ENCODE measurements at regions not wholly inside any gene's neighbourhood (a gene's known extent, or its start where the extent isn't known, plus 50 kb on each side); places are given as distances from the start of the nearest gene placed in this dataset.

DNA sequence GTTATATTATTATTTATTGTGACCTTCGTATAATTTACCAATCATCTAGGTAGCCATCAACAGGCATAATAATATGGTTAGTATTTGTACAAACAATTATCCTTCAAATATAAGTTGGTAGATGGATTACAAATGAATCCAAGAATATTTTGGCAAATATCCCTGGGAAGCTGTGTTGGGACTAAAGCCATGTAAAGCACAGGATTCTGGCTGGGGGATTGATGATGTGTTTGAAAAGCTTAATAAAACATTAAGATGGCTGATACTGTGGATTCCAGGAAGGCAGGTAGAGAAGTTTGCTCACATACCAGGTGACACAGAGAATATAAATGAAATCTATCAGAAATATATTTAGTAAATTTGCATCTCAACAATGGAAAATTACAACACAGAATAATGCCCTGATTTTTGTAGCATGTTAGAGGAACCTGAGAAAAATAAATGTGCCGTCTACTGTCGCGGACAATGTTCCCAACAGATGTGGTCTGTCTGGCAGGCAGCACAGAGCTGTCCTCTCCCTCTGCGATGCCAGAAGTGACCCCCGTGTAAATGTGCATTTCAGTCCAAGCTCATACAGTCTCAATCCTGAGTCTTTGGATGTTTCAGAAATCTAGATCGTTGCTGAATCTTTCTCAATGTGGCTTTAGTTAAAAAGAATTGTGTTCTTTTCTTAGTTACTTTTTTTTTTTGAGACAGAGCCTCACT, 125.0 kb downstream of the TEX36 start:
- H3K9me3 Mint-ChIP-seq: peaks cover 18% of the 10 kb centered on the region
- TF ChIP-seq, protein P1, sequence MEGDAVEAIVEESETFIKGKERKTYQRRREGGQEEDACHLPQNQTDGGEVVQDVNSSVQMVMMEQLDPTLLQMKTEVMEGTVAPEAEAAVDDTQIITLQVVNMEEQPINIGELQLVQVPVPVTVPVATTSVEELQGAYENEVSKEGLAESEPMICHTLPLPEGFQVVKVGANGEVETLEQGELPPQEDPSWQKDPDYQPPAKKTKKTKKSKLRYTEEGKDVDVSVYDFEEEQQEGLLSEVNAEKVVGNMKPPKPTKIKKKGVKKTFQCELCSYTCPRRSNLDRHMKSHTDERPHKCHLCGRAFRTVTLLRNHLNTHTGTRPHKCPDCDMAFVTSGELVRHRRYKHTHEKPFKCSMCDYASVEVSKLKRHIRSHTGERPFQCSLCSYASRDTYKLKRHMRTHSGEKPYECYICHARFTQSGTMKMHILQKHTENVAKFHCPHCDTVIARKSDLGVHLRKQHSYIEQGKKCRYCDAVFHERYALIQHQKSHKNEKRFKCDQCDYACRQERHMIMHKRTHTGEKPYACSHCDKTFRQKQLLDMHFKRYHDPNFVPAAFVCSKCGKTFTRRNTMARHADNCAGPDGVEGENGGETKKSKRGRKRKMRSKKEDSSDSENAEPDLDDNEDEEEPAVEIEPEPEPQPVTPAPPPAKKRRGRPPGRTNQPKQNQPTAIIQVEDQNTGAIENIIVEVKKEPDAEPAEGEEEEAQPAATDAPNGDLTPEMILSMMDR (IDR thresholded peaks at IDR 0.05; ENCODE audit: unreplicated experiment): no peak
- H3K27me3 Mint-ChIP-seq (ENCODE audit: low read depth): peaks cover 52% of the 10 kb centered on the region
- no peak overlapping the region for H3K4me3 Mint-ChIP-seq
- no peak for DNase-seq (ENCODE audit: low spot score in 2 of 2, unreplicated experiment in 2 of 2)
- no peaks in the 10 kb centered on the region for H3K36me3 Mint-ChIP-seq
- H3K27ac Mint-ChIP-seq: no peak overlapping the region
- peaks cover 22% of the 10 kb centered on the region for H3K4me1 Mint-ChIP-seq

DNA sequence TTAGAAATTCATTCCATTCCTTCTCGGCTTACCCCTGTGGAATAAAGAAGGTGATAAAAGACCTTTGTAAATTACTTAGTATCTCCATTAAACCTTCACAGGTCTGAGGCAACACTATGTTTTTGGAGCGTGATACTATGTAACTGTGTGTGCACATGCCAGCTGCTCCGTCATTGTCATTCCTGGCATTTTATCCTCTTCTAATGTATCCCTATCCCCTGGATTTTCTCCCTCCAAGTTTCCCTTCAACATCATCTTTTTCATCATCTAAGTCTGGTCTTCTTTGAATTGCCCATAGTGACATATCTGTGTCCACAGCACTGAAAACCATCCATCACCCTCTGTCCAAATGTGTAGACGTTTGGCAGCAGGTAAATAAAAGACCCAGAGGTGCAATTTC, 125.7 kb downstream of the TEX36 start:
- Mint-ChIP-seq H3K4me3 (no peak overlapping the region), H3K27me3 (ENCODE audit: low read depth) (peaks cover 52% of the 10 kb centered on the region), H3K27ac (no peak overlapping the region), H3K9me3 (peaks cover 22% of the 10 kb centered on the region), H3K36me3 (no peaks in the 10 kb centered on the region), H3K4me1 (peaks cover 22% of the 10 kb centered on the region)
- TF ChIP-seq, protein P1 (IDR thresholded peaks at IDR 0.05; ENCODE audit: unreplicated experiment): no peak
- DNase-seq (ENCODE audit: low spot score in 2 of 2, unreplicated experiment in 2 of 2): no peak

DNA sequence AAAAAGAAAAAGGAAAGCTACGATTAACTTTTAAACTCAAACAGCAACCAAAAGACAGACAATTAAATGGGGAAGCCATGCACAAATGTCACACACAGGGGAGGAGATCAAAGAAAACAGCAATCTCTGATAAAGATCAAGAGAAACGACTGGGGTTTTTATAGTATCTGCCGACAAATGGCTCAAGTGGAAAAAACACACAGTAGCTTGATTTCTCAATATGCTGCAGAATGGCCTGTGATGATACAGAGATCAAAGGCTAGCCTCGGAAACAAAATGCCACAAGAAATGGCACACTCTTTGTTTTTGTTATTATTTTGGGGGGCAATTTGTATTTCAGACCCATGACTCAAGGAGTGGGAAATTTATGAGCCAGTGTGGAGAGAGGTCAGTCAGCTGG, 126.1 kb downstream of the TEX36 start:
- H3K4me3 Mint-ChIP-seq: no peak overlapping the region
- peaks cover 22% of the 10 kb centered on the region for H3K4me1 Mint-ChIP-seq
- H3K9me3 Mint-ChIP-seq: peaks cover 19% of the 10 kb centered on the region
- H3K27ac Mint-ChIP-seq: no peak overlapping the region
- H3K27me3 Mint-ChIP-seq (ENCODE audit: low read depth): peaks cover 49% of the 10 kb centered on the region
- TF ChIP-seq, protein P1 (IDR thresholded peaks at IDR 0.05; ENCODE audit: unreplicated experiment): no peak
- DNase-seq (ENCODE audit: low spot score in 2 of 2, unreplicated experiment in 2 of 2): no peak
- no peaks in the 10 kb centered on the region for H3K36me3 Mint-ChIP-seq

DNA sequence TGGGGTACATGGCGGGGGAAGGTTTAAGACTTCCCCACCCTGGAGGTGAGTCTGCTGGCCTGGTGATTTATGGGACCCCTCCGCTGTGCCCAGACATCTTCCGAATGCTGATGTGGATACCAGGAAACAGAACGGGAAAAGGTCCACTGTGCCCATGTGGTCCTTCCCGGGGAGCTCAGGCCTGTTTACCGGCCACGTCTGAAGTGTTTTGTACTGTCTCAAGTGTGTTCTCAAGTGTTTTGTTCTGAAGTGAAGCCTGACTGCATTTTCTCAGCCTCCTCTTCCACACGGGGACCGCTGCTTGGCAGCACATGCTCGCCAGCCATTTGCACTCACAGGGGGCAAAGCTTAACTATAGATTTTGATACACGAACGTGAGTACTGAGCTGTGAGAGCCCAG, 127.2 kb downstream of the TEX36 start:
- peaks cover 22% of the 10 kb centered on the region for H3K4me1 Mint-ChIP-seq
- H3K4me3 Mint-ChIP-seq: no peak overlapping the region
- peaks cover 13% of the 10 kb centered on the region for H3K9me3 Mint-ChIP-seq
- H3K36me3 Mint-ChIP-seq: no peaks in the 10 kb centered on the region
- TF ChIP-seq, protein P1 (IDR thresholded peaks at IDR 0.05; ENCODE audit: unreplicated experiment): no peak
- peaks cover 52% of the 10 kb centered on the region for H3K27me3 Mint-ChIP-seq (ENCODE audit: low read depth)
- no peak for DNase-seq (ENCODE audit: low spot score in 2 of 2, unreplicated experiment in 2 of 2)
- no peak overlapping the region for H3K27ac Mint-ChIP-seq

DNA sequence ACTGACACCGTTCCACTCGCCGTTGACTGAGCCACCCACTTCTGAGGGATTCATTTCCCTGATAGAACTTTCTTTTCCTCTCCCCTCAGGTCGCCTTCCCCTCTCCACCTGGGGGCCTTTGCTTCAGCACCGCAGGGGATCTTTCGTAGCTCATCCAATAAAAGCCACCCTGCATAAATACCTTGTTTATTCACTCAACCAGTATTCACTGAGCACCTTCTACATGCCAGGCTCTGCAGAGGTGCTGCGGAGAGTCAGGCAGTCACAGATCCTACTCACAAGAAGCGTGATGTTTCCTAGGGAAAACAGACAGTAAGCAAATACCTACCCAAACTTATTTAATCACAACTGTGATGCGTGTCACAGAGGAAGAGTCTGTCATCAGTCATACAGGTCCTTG, 127.7 kb downstream of the TEX36 start:
- Mint-ChIP-seq H3K27ac (no peak overlapping the region), H3K4me1 (peaks cover 22% of the 10 kb centered on the region)

More for the DNA sequence above, 127.7 kb downstream of the TEX36 start:
- no peaks in the 10 kb centered on the region for H3K36me3 Mint-ChIP-seq
- no peak for DNase-seq (ENCODE audit: low spot score in 2 of 2, unreplicated experiment in 2 of 2)
- peaks cover 13% of the 10 kb centered on the region for H3K9me3 Mint-ChIP-seq
- no peak overlapping the region for H3K4me3 Mint-ChIP-seq
- TF ChIP-seq, protein P1 (IDR thresholded peaks at IDR 0.05; ENCODE audit: unreplicated experiment): no peak
- H3K27me3 Mint-ChIP-seq (ENCODE audit: low read depth): peaks cover 50% of the 10 kb centered on the region

All from mesothelial cell of epicardium (in vitro differentiated cells).